ENCODE measurements at regions not wholly inside any gene's neighbourhood (a gene's known extent, or its start where the extent isn't known, plus 50 kb on each side); places are given as distances from the start of the nearest gene placed in this dataset.
"Not testable (repeated sequence)": the region's sequence is repeated elsewhere in the genome, so short reads cannot be mapped to it uniquely, and the experiment has no call there.

- DNase-seq = not testable (repeated sequence)
These were observed 51.0 kb upstream of the CDYL start for GRCh38 chr6:4725136-4725760.

GRCh38 chr6:4724727-4725126 is 51.5 kb upstream of the CDYL start:
- not testable (repeated sequence) for DNase-seq

- DNase-seq = no peak
These were observed 52.8 kb upstream of the CDYL start for GRCh38 chr6:4723383-4723782.

- DNase-seq = not testable (repeated sequence)
These were observed 54.8 kb upstream of the CDYL start for GRCh38 chr6:4721368-4721767.

DNA sequence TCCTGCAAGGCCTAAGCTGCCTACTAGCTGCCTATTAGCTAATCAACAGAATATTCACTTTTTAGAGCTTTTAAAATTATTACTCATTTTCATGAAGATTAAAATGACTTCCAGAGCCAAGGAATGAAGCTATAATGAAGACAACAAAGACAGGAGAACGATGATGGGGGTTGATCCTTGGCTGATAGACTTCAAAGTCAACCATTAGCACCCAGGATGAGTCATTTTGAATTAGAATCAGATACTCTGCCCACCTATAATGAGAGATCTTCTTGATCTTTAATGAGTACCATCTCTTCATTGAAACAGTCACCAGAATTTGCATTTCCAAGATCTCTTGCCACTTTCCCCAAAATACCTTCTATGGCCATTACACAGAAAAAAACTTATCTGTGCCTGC is 56.7 kb upstream of the CDYL start:
- DNase-seq = no peak

- DNase-seq = no peak
These were observed 58.3 kb upstream of the CDYL start for GRCh38 chr6:4717856-4718255.

DNA sequence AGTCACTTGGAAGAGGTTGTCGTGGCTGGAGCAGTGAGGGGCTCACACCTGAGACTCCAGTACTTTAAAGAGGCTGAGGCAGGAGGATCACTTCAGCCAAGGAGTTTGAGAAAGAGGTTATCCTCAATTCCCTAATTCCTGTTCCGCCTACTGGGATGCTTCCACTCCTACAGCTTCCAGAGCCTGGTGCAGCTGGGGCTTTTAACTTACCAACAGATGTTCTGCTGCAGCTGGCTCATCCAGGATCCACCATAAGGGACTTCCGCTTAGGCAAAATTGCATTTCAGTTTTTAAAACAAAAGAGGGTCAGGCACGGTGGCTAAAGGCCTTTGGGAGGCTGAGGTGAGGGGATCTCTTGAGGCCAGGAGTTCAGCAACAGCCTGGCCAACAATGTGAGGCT is 59.1 kb upstream of the CDYL start:
- DNase-seq = no peak

GRCh38 chr6:4714961-4715501 is 61.2 kb upstream of the CDYL start:
- DNase-seq = no peak

DNA sequence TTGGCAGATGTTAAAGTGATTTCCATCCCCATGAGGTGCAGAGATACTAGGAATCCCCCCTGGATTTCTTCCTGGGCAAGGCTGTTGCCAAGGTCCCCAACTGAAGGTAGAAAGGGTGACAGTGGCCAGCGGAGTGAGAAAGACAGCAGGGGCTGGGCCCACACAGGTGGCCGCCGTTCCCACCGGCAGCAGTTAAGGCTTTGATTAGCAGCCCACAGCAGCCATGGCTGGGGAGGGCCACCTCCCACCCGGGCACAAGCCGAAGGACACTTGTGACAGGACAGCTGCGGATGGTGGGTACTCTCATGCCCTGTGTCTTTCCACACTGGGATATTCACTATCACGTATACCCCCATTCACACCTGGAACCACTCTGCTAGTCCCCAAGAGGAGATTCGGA is 63.9 kb upstream of the CDYL start:
- DNase-seq = no peak

DNA sequence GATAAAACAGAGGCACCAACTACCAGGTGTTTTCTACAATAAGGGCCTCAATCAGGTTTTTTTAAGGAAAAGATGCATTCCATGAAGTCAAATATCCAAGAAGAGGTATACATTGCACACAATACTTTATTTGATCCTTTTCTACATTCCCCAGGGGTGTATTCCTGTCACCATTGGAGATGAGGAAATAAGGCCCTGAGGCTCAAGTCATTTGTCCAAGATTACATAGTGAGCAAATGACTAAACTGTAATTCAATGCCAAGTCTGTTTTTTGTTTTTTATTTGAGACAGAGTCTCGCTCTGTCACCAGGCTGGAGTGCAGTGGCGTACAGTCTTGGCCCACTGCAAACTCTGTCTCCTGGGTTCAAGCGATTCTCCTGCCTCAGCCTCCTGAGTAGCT is 69.2 kb upstream of the CDYL start:
- no peak for DNase-seq

DNA sequence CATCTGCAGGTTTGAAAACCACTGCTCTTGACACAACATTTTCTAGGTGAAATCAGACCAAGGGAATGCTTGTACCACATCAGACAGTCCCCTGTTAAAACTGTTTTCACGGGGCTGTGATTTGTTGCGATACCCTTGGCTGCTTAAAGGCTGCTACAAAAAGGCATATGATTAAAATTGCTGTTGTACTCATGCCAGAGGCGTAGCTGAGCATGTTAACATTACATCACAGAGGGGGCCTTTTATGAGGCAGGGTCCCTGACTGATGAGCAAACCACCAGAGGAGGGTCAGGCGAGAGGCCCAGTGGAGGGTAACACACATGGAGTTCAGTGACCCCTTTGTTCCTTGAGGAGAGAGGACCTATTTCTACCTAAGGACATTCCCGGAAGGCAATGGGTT is 70.4 kb upstream of the CDYL start:
- DNase-seq = no peak

GRCh38 chr6:4703382-4703781 is 72.8 kb upstream of the CDYL start:
- no peak for DNase-seq

GRCh38 chr6:4698901-4699659 is 77.1 kb upstream of the CDYL start:
- no peak for DNase-seq

DNA sequence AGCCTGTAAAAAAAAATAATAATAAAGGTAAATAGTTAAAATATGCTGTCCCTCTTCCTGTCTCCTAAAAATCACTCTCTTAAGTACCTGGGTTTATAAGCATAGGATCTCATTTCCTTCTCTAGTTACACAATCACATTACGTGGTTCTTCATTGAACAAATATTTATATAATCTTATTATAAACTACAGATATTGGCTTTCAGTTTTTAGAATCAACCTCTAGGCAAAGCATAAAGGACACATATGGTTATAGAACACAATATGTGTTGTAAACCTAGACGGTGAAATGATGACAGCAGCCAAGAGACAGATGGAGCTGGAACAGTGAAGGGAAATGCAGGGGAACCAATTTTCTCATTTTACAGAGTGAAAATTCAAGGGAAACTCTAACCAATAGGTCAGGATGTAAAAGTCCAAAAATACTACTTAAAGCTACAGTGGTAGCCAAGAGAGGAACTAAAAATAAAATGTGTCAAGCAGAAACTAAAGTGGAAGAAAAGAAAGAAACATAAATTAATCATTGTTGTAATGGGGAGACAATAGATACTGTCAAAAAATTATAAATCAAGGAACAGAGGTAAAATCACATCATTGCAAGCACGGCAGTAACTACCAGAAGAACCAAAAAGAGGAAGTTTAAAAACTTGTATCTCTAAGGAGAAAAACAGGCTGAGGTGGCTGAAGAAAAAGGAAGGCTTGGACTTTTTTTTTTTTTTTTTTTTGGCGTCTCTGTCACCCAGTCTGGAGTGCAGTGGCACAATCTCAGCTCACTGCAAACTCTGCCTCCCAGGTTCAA is 82.8 kb upstream of the CDYL start:
- DNase-seq = no peak

GRCh38 chr6:4692664-4693063 is 83.5 kb upstream of the CDYL start:
- DNase-seq = no peak

GRCh38 chr6:4687989-4688947 is 87.9 kb upstream of the CDYL start:
- peak; percentile 12 for DNase-seq

- DNase-seq = no peak
These were observed 88.6 kb upstream of the CDYL start for GRCh38 chr6:4687656-4687988.

GRCh38 chr6:4682431-4683097 is 93.6 kb upstream of the CDYL start:
- DNase-seq = no peak

GRCh38 chr6:4678506-4679300 is 97.5 kb upstream of the CDYL start:
- DNase-seq = no peak

DNA sequence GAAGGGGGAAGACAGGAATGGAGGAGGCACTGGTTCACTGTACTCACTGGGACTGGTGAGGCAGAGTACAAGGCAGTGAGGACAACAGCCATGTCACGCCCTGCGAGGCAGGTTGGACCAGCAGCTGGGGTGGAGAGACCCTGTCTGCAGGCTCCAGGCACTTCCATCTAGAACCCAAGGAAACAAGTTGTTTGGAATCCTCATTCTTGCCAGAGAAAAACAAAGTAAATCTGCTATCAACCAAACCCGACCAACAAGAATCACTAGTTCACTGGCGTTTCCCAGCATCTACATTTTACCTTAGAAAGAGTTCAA is 98.5 kb upstream of the CDYL start:
- DNase-seq = no peak

- DNase-seq = no peak
These were observed 99.0 kb upstream of the CDYL start for GRCh38 chr6:4677011-4677750.
